Bone marrow (tissue), 2 donors: ENCODE measurements at regions not wholly inside any gene's neighbourhood (a gene's known extent, or its start where the extent isn't known, plus 50 kb on each side); places are given as distances from the start of the nearest gene placed in this dataset.
A peak's percentile ranks its signal among the peaks of the same experiment; 100 is the strongest.

Source experiments
- DNase-seq, 2 donors: peaks; one replicate each; lab custom pipeline; 2025; lab: John Stamatoyannopoulos, UW

- DNase-seq = no peak
Observed at GRCh38 chr13:58190577-58190976, 559.0 kb downstream of the PCDH17 start.

GRCh38 chr13:58191754-58192153, 560.2 kb downstream of the PCDH17 start:
- DNase-seq = no peak

- DNase-seq = no peak
Observed at GRCh38 chr13:58202099-58202498, 570.6 kb downstream of the PCDH17 start.

GRCh38 chr13:58207501-58207900, 576.0 kb downstream of the PCDH17 start:
- no peak for DNase-seq

GRCh38 chr13:58235454-58235853, 603.9 kb downstream of the PCDH17 start:
- DNase-seq = no peak

GRCh38 chr13:58238972-58239773, 607.6 kb downstream of the PCDH17 start:
- no peak for DNase-seq

GRCh38 chr13:58239774-58240268, 608.3 kb downstream of the PCDH17 start:
- no peak for DNase-seq

- DNase-seq = no peak
Observed at GRCh38 chr13:58247080-58247479, 615.5 kb downstream of the PCDH17 start.

- DNase-seq = no peak
Observed at GRCh38 chr13:58254943-58255342, 623.4 kb downstream of the PCDH17 start.

- no peak for DNase-seq
Observed at GRCh38 chr13:58266271-58266670, 634.7 kb downstream of the PCDH17 start.

GRCh38 chr13:58298556-58299135, 667.1 kb downstream of the PCDH17 start:
- DNase-seq = no peak

- no peak for DNase-seq
Observed at GRCh38 chr13:58300224-58300623, 668.7 kb downstream of the PCDH17 start.

- no peak for DNase-seq
Observed at GRCh38 chr13:58300974-58301681, 669.6 kb downstream of the PCDH17 start.

GRCh38 chr13:58302349-58302748, 670.8 kb downstream of the PCDH17 start:
- DNase-seq = no peak

GRCh38 chr13:58306062-58306461, 674.5 kb downstream of the PCDH17 start:
- DNase-seq = no peak

- DNase-seq = peak in 1 of 2 donors; percentile 1
Observed at GRCh38 chr13:58313219-58313618, 681.7 kb downstream of the PCDH17 start.

GRCh38 chr13:58318495-58319167, 687.1 kb downstream of the PCDH17 start:
- no peak for DNase-seq

- no peak for DNase-seq
Observed at GRCh38 chr13:58324161-58324560, 692.6 kb downstream of the PCDH17 start.

- DNase-seq = no peak
Observed at GRCh38 chr13:58329746-58330145, 698.2 kb downstream of the PCDH17 start.

GRCh38 chr13:58340895-58341294, 709.4 kb downstream of the PCDH17 start:
- DNase-seq = no peak

GRCh38 chr13:58341318-58341717, 709.8 kb downstream of the PCDH17 start:
- no peak for DNase-seq

- DNase-seq = peak in 1 of 2 donors; percentile 16
Observed at GRCh38 chr13:58343076-58343475, 711.5 kb downstream of the PCDH17 start.
